Myocyte (in vitro differentiated cells): ENCODE measurements at regions not wholly inside any gene's neighbourhood (a gene's known extent, or its start where the extent isn't known, plus 50 kb on each side); places are given as distances from the start of the nearest gene placed in this dataset.

ENCODE experiments used
- DNase-seq: peaks from one replicate; pipeline ENCODE4 v3.0.0-alpha.2; 2012; ENCODE audit warnings: low read depth

- DNase-seq = no peak
These were observed 95.9 kb downstream of the GLUL start for GRCh38 chr1:182295697-182296096.

- DNase-seq = no peak
These were observed 98.4 kb downstream of the GLUL start for GRCh38 chr1:182293119-182293589.

GRCh38 chr1:182292193-182292741 lies 99.3 kb downstream of the GLUL start:
- DNase-seq = no peak

GRCh38 chr1:182291584-182292192 lies 99.9 kb downstream of the GLUL start:
- peak; percentile 75 for DNase-seq

- DNase-seq = no peak
These were observed 102.6 kb downstream of the GLUL start for GRCh38 chr1:182288749-182289604.

- DNase-seq = no peak
These were observed 104.8 kb downstream of the GLUL start for GRCh38 chr1:182286761-182287160.

- no peak for DNase-seq
These were observed 107.6 kb downstream of the GLUL start for GRCh38 chr1:182283746-182284544.

GRCh38 chr1:182281541-182281940 lies 110.0 kb downstream of the GLUL start:
- no peak for DNase-seq

GRCh38 chr1:182280504-182280900 lies 111.1 kb downstream of the GLUL start:
- no peak for DNase-seq

GRCh38 chr1:182279724-182280503 lies 111.7 kb downstream of the GLUL start:
- DNase-seq = peak; percentile 48

- no peak for DNase-seq
These were observed 112.3 kb downstream of the GLUL start for GRCh38 chr1:182279302-182279701.

- DNase-seq = no peak
These were observed 113.2 kb downstream of the GLUL start for GRCh38 chr1:182278144-182279054.

- no peak for DNase-seq
These were observed 116.3 kb downstream of the GLUL start for GRCh38 chr1:182275271-182275670.

GRCh38 chr1:182274618-182275017 lies 117.0 kb downstream of the GLUL start:
- no peak for DNase-seq

GRCh38 chr1:182270731-182271130 lies 120.9 kb downstream of the GLUL start:
- DNase-seq = no peak

- no peak for DNase-seq
These were observed 122.5 kb downstream of the GLUL start for GRCh38 chr1:182269097-182269496.

- DNase-seq = no peak
These were observed 122.9 kb downstream of the GLUL start for GRCh38 chr1:182268669-182269068.

- no peak for DNase-seq
These were observed 127.4 kb downstream of the GLUL start for GRCh38 chr1:182264185-182264584.

GRCh38 chr1:182263706-182264105 lies 127.9 kb downstream of the GLUL start:
- DNase-seq = no peak

- DNase-seq = no peak
These were observed 129.2 kb downstream of the GLUL start for GRCh38 chr1:182262425-182262824.
